ENCODE measurements at regions not wholly inside any gene's neighbourhood (a gene's known extent, or its start where the extent isn't known, plus 50 kb on each side); places are given as distances from the start of the nearest gene placed in this dataset.

GRCh38 chr17:15177343-15177742 is 87.8 kb downstream of the PMP22 start:
- DNase-seq = no peak

DNA sequence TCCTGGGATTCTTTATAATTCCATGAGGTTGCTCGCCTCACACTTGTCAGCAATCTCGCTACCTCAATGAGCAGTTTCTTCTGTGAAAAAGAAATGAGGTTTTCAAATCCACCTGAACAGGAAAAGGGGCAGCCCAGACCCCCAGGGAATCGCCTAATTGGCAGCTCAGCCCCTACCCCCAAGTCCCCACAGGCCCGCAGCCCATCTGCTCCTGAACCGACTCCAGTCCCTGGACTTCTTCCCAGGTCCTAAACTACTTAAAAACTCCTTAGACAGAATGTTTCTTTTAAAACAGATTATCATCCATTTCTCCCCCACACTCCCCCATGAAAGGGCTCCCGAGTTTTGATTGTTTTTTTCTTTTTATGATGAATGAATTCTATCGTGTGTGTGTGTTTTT is 89.8 kb downstream of the PMP22 start:
- DNase-seq = no peak

- DNase-seq = peak; percentile 62
Measured at GRCh38 chr17:15171167-15172047, 93.7 kb downstream of the PMP22 start.

GRCh38 chr17:15169676-15170075 is 95.5 kb downstream of the PMP22 start:
- DNase-seq = no peak

GRCh38 chr17:15168379-15168778 is 96.7 kb downstream of the PMP22 start:
- DNase-seq = no peak

DNA sequence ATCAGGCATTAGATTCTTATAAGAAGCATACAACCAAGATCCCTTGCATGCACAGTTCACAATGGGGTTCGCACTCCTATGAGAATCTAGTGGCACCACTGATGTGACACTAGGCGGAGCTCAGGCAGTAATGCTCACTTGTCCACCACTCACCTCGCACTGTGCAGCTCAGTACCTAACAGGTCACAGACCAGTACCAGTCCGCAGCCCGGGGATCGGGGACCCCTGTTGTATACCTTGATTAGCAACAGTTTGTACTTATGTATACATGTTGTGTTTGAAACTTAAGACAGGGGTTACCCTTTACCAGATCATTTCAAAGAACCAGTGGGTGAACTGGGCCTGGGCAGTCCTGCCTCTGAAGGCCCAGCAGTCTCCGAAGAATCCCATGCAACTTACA is 103.7 kb downstream of the PMP22 start:
- DNase-seq = no peak

- no peak for DNase-seq
Measured at GRCh38 chr17:15157051-15157450, 108.1 kb downstream of the PMP22 start.

DNA sequence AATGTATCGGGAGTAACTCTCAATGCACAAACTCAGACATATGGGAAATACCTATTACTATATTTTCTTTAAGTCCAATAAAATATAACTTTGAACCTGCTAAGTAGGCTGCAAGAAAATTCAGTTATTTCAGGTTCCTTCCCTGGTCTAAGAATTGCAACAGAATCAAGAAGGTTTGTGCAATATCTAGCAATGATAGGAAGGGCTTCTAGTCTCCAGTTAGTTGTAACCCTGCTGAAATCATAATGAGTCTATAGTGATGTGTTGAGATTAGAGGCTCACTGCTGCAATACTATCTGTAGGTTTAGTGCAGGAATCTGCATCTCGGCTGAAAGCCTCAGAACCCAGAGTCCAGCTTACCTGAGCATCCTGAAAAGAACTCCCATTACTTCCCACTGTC is 110.5 kb downstream of the PMP22 start:
- DNase-seq = no peak

DNA sequence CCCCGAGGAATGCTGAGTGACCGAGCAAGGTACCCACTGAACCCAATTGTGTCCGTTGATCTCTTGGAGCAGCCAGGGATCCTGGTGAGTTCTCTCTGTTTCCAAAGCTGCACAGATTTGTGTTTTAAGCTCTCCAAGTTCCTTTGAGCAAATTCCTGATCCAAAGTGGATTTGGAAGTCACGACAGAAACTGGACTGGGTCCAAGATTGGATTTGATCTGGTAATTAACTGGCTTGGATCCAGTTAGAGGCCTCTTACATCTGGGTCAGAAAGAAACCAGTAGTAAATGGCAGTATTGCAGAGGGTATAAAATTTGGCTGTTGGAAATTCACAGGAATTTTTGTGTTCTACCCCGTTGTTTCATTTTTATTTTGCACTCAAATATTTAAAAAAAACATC is 119.5 kb downstream of the PMP22 start:
- no peak for DNase-seq

DNA sequence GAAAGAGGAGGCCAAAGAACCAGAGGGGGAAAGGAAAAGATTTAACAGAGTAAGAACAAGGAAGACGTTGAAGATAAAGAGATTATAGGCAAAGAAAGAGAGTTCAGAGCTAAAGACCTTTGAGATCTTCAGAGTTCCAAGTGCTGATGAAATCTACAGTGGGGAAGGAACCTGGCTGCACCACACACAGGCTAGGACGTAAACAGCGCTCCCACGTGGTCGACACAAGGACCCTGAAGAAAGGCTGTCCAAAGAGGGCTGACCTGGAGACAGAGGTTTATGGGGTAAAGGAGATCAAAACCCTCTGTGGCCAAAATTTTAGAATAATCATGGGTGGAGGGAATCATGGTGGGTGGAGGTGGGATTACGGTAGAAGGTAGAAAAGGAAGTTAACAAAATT is 121.6 kb downstream of the PMP22 start:
- DNase-seq = no peak

DNA sequence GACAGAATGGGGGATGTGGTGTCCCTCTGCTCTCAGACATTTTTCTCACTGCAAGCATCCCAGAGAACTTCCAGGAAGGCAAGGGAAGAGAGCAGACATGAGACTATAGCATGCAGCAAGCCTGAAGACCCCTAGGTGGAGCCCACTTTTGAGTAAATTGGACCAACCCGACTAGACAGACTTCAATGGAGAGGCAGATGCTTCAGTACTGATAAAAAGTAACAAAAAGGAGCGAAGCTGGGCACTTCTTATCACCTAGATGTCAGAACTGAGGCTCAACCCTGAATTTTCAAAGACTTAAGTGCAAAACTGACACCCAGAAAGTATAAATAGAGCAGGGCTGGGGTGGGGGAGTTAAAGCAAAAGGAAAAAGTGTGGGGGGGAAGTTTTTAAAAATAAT is 130.8 kb downstream of the PMP22 start:
- no peak for DNase-seq

DNA sequence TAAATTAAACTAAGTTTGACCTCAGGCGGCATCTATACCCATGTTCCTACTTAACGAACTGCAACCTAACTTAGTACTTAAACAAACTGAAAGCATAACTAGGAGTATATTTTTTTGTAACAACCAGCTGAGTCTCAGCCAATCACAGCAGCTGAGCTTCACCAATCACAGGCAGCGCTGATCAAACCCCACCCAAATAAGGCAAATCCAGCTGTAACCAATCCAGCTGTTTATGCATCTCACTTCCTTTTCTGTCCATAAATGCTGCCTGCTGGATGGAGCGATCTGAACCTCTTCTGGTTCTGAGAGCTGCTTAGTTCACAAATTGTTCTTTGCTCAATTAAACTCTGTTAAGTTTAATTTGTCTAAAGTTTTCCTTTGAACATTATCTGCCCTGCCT is 131.3 kb downstream of the PMP22 start:
- no peak for DNase-seq

DNA sequence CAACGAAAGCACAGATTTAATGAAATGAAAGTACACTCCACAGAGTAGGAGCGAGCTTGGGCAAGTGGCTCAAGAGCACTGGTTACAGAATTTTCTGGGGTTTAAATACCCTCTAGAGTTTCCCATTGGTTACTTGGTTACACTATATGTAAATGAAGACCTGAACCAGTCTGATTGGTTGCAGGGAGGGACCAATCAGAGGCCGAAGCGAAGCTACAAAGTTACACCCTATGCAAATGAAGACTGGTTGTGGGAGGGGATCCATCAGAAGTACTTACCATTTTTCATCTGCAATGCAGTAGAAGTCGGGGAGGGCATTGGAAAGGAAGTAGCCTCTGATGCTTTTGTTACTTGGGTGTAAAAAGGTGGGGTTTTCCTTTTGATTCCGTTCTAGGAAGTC is 132.0 kb downstream of the PMP22 start:
- DNase-seq = no peak

DNA sequence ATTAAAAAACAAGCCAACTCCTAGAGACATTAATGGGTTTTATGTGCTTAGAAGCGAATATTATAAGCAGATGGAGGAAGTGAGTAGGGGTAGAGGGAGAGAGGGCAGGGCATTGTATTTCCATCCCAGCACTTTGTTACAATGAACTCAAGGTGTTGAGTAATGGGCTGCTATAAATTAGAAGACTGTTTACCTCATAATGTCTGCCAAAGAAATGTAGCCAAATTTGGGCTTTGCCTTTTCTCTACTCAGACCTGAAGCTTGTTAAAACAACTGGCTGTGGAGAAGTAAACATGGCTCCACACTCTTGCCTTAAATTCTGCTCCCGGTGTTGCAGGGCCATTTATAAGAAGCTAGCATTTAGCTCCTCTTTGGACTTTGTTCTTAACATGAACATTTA is 134.7 kb downstream of the PMP22 start:
- no peak for DNase-seq

- no peak for DNase-seq
Measured at GRCh38 chr17:15129986-15130385, 135.1 kb downstream of the PMP22 start.

GRCh38 chr17:15124746-15125145 is 140.4 kb downstream of the PMP22 start:
- DNase-seq = no peak

GRCh38 chr17:15124264-15124595 is 140.9 kb downstream of the PMP22 start:
- no peak for DNase-seq

GRCh38 chr17:15123593-15124263 is 141.4 kb downstream of the PMP22 start:
- DNase-seq = no peak

DNA sequence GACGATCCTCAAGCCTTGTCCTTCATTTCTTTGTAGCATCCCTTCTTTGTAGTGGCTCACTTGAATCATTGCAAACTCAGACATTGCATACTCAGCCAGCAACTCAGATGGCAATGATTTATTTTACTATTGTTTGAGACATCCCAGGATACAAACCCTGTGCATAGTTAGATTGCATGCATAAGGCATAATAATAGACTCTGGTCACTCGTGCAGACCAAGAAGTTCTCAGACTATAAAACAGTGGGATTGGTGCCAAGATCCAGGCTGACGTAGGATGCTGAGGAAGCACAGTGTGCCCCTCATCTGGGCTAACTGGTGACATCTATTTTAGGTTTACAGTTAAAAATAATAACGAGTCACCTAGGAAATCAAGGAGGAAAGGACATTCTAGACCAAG is 142.3 kb downstream of the PMP22 start:
- no peak for DNase-seq

DNA sequence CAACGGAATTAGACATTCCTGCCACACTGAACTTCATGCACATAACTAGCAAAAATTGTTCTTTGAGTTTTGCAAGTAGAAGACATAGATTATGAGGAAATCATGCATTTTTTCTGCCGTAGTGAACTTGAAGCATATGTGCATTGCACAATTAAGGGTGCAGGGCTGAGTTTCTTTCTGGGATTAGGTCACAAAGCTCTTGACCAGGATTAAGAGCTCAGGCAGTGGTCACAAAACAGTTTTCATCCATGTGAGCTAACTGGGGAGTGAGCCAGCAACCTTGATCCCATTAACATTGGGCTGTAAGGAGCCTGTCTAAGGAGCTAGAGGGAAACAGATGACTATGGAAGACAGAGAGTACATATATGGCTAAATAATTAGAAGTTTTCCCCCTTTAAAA is 143.7 kb downstream of the PMP22 start:
- DNase-seq = no peak

DNA sequence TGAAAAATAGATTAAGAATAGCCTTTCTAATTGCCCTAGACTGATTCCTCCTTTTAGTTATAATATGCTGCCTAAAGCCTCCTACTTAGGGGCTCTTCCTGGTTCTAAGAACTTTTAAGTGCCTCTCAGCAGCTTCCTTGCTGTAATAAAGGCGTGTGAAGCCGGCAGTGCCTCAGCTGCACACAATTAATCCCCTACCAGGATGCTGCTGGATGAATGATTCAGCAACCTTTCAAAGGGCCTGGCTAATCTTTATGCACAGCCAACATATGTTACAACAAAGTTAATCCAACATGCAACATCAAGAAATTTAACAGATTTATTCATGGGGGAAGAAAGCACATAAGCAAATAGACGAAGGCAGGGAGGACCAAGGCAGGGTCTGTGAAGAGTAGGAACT is 145.2 kb downstream of the PMP22 start:
- no peak for DNase-seq

- DNase-seq = no peak
Measured at GRCh38 chr17:15117239-15117638, 147.9 kb downstream of the PMP22 start.

- no peak for DNase-seq
Measured at GRCh38 chr17:15112846-15113617, 152.1 kb downstream of the PMP22 start.

GRCh38 chr17:15109608-15110007 is 155.5 kb downstream of the PMP22 start:
- DNase-seq = no peak

All from activated CD8-positive, alpha-beta memory T cell treated with anti-CD3 and anti-CD28 coated beads for 24 hours (primary cell).